ENCODE measurements at regions not wholly inside any gene's neighbourhood (a gene's known extent, or its start where the extent isn't known, plus 50 kb on each side); places are given as distances from the start of the nearest gene placed in this dataset.
"Not testable (repeated sequence)": the region's sequence is repeated elsewhere in the genome, so short reads cannot be mapped to it uniquely, and the experiment has no call there.

- DNase-seq (ENCODE audit: low spot score), result no peak
- Histone ChIP-seq H3K9me3 (no peaks in the 10 kb centered on the region), H3K27me3 (replicated peaks; ENCODE audit: insufficient read depth) (no peaks in the 10 kb centered on the region), H3K4me1 (ENCODE audit: control insufficient read depth in 1 of 2, low read depth in 2 of 2) (no peaks in the 10 kb centered on the region), H3K36me3 (no peaks in the 10 kb centered on the region), H3K27ac (no peak overlapping the region), H3K4me3 (no peak overlapping the region)
- no peak for ATAC-seq (ENCODE audit: insufficient number of reproducible peaks, low FRiP score, low read depth)
- TF ChIP-seq, protein P1, sequence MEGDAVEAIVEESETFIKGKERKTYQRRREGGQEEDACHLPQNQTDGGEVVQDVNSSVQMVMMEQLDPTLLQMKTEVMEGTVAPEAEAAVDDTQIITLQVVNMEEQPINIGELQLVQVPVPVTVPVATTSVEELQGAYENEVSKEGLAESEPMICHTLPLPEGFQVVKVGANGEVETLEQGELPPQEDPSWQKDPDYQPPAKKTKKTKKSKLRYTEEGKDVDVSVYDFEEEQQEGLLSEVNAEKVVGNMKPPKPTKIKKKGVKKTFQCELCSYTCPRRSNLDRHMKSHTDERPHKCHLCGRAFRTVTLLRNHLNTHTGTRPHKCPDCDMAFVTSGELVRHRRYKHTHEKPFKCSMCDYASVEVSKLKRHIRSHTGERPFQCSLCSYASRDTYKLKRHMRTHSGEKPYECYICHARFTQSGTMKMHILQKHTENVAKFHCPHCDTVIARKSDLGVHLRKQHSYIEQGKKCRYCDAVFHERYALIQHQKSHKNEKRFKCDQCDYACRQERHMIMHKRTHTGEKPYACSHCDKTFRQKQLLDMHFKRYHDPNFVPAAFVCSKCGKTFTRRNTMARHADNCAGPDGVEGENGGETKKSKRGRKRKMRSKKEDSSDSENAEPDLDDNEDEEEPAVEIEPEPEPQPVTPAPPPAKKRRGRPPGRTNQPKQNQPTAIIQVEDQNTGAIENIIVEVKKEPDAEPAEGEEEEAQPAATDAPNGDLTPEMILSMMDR (IDR thresholded peaks at IDR 0.05), result no peak
Observed at GRCh38 chr9:16063241-16063591, 510.4 kb downstream of the CCDC171 start.

- no peaks in the 10 kb centered on the region for H3K9me3 ChIP-seq
- no peak overlapping the region for H3K4me3 ChIP-seq
- H3K27ac ChIP-seq, result no peak overlapping the region
- DNase-seq (ENCODE audit: low spot score) (no peak), ATAC-seq (ENCODE audit: insufficient number of reproducible peaks, low FRiP score, low read depth) (no peak)
- H3K27me3 ChIP-seq (replicated peaks; ENCODE audit: insufficient read depth), result no peaks in the 10 kb centered on the region
- TF ChIP-seq, protein P1 (IDR thresholded peaks at IDR 0.05), result no peak
- H3K4me1 ChIP-seq (ENCODE audit: control insufficient read depth in 1 of 2, low read depth in 2 of 2), result no peaks in the 10 kb centered on the region
- H3K36me3 ChIP-seq, result no peaks in the 10 kb centered on the region
Observed at GRCh38 chr9:16064771-16065170, 511.9 kb downstream of the CCDC171 start.

GRCh38 chr9:16066201-16066600, 513.4 kb downstream of the CCDC171 start:
- H3K4me3 ChIP-seq; H3K27ac ChIP-seq; H3K27me3 ChIP-seq (replicated peaks; ENCODE audit: insufficient read depth); H3K4me1 ChIP-seq (ENCODE audit: control insufficient read depth in 1 of 2, low read depth in 2 of 2); H3K9me3 ChIP-seq; ATAC-seq (ENCODE audit: insufficient number of reproducible peaks, low FRiP score, low read depth); H3K36me3 ChIP-seq; DNase-seq (ENCODE audit: low spot score): not testable (repeated sequence)

DNA sequence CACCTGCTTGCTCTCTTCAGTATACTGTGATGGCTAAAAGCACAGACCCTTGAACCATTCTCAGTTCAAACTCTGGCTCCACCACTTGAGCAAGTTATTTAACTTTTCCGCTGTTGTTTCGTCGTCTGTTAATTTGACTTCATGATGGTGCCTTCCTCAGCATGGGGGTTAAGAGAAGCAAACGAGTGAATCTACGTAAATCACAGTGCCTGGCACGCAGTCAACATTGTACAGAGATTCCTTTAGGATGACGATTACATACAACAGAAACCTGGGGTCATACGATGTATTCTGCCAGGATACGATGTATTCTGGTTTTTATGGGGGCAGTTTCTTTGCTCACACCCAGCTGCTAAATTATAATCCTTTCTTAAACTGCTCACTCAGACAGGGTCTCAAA, 515.6 kb downstream of the CCDC171 start:
- H3K27me3 ChIP-seq (replicated peaks; ENCODE audit: insufficient read depth), result no peaks in the 10 kb centered on the region
- H3K36me3 ChIP-seq, result no peaks in the 10 kb centered on the region
- ATAC-seq (ENCODE audit: insufficient number of reproducible peaks, low FRiP score, low read depth) (no peak), DNase-seq (ENCODE audit: low spot score) (no peak)
- no peaks in the 10 kb centered on the region for H3K4me1 ChIP-seq (ENCODE audit: control insufficient read depth in 1 of 2, low read depth in 2 of 2)
- H3K27ac ChIP-seq, result no peak overlapping the region
- H3K4me3 ChIP-seq, result no peak overlapping the region
- TF ChIP-seq, protein P1 (IDR thresholded peaks at IDR 0.05), result no peak
- H3K9me3 ChIP-seq, result no peaks in the 10 kb centered on the region

GRCh38 chr9:16069249-16069648, 516.4 kb downstream of the CCDC171 start:
- no peaks in the 10 kb centered on the region for H3K4me1 ChIP-seq (ENCODE audit: control insufficient read depth in 1 of 2, low read depth in 2 of 2)
- TF ChIP-seq, protein P1 (IDR thresholded peaks at IDR 0.05), result no peak
- H3K27me3 ChIP-seq (replicated peaks; ENCODE audit: insufficient read depth), result no peaks in the 10 kb centered on the region
- no peaks in the 10 kb centered on the region for H3K9me3 ChIP-seq
- no peak for DNase-seq (ENCODE audit: low spot score)
- H3K4me3 ChIP-seq, result no peak overlapping the region
- ATAC-seq (ENCODE audit: insufficient number of reproducible peaks, low FRiP score, low read depth), result no peak
- no peaks in the 10 kb centered on the region for H3K36me3 ChIP-seq
- H3K27ac ChIP-seq, result no peak overlapping the region

- Histone ChIP-seq H3K27ac (no peak overlapping the region), H3K4me3 (no peak overlapping the region), H3K9me3 (no peaks in the 10 kb centered on the region), H3K4me1 (ENCODE audit: control insufficient read depth in 1 of 2, low read depth in 2 of 2) (no peaks in the 10 kb centered on the region), H3K27me3 (replicated peaks; ENCODE audit: insufficient read depth) (no peaks in the 10 kb centered on the region), H3K36me3 (no peaks in the 10 kb centered on the region)
- ATAC-seq (ENCODE audit: insufficient number of reproducible peaks, low FRiP score, low read depth), result no peak
- TF ChIP-seq, protein P1 (IDR thresholded peaks at IDR 0.05), result no peak
- DNase-seq (ENCODE audit: low spot score), result no peak
Observed at GRCh38 chr9:16069671-16070454, 517.0 kb downstream of the CCDC171 start.

Measured in thoracic aorta (tissue), 2 donors.